ENCODE measurements at regions not wholly inside any gene's neighbourhood (a gene's known extent, or its start where the extent isn't known, plus 50 kb on each side); places are given as distances from the start of the nearest gene placed in this dataset.

DNA sequence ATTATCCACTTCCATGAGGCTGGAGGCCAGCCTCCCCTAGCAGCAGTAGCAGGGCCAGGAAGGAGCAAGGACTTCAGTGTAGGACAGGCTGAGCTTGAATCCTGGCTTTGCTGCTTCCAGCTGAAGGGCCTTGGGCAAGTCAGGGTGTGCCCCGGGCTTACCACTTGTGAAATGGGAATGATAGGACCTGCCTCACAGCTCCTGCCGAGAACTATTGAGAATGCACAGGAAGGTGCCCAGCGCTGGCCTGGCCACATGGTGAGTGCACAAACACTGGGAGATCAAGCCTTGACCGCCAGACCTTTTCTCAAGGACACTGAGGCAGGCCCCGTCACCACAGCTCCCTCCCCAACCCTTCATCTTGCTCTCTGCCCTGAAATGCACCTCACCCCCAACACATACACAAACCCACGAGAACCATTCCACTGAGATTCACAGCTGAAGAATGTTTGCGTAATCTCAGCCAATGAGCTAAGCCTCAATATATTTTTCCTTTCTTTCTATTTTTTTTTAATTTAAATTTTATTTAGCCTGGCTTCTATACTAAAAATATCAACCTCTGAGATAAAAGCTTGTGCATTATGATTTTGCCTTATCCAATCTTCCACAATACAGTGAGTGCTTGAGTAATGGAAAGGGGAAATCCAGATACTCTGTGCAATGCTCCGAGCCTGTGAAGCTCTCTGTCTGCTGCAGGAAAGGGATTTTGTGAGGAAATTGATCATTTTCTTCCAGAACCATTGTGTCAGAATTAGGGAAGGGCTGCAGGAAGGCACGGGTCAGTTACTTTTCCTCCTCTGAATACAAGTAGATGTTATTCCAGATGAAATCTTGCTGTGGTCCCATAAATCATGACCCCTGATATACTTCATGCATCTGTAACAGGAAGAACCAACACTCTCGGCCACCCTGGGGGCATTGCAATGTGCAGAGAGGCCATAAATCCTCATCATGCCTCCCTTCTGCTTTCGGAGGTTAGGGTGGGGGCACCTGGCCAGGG, 193.9 kb downstream of the TLE3 start:
- intact Hi-C loops (cut with DNase I; ENCODE audit: low total_unique reads): no loop called here
- Histone ChIP-seq H3K27me3 (no peaks in the 10 kb centered on the region), H3K4me3 (no peak overlapping the region)

DNA sequence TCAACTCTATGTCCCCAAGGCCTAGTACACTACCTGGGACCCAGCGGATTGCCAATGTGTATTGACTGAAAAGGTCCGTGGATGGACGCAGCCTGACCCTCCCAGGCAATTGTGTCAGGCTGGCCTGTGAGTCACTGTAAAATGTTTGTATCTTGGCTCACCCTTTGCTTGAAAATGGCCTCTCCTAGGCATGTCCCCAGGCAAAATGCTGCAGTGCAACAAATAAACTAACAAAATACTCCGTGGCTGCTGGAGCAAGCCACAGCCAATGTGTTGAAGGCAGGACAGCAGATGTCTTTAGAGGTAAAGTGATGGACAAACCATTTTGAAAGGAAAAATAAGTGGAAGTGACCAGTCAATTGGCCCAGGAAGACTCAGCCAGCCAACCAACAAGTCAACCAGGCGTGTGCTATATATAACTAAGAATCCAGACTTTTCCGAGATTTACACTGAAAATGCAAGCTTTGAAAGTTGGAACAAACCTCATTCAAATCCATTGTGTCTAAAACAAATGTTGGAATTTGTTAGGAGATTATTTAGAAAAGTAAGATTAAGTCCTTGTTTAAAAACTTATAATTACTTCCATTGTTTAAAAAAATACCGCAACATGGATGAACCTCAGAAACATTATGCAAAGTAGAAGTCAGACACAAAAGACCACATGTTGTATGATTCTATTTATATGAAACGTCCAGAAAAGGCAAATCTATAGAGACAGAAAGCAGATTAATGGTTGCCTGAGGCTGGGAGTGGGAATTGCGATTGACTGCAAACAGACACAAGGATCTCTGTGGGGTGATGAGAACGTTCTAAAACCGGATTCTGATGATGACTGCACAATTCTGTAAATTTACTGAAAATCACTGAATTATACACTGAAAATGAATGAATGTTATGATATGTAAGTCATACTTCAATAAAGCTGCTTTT, 191.2 kb downstream of the TLE3 start:
- Histone ChIP-seq H3K27ac (no peak overlapping the region), H3K27me3 (no peaks in the 10 kb centered on the region), H3K36me3 (no peaks in the 10 kb centered on the region), H3K4me1 (no peaks in the 10 kb centered on the region), H3K4me3 (no peak overlapping the region), H3K9me3 (no peaks in the 10 kb centered on the region)
- intact Hi-C loops (cut with DNase I; ENCODE audit: low total_unique reads): no loop called here
- TF ChIP-seq, protein P1, sequence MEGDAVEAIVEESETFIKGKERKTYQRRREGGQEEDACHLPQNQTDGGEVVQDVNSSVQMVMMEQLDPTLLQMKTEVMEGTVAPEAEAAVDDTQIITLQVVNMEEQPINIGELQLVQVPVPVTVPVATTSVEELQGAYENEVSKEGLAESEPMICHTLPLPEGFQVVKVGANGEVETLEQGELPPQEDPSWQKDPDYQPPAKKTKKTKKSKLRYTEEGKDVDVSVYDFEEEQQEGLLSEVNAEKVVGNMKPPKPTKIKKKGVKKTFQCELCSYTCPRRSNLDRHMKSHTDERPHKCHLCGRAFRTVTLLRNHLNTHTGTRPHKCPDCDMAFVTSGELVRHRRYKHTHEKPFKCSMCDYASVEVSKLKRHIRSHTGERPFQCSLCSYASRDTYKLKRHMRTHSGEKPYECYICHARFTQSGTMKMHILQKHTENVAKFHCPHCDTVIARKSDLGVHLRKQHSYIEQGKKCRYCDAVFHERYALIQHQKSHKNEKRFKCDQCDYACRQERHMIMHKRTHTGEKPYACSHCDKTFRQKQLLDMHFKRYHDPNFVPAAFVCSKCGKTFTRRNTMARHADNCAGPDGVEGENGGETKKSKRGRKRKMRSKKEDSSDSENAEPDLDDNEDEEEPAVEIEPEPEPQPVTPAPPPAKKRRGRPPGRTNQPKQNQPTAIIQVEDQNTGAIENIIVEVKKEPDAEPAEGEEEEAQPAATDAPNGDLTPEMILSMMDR (IDR thresholded peaks at IDR 0.05): no peak
- TF ChIP-seq POLR2AphosphoS5 (IDR thresholded peaks at IDR 0.05) (no peak), POLR2A (IDR thresholded peaks at IDR 0.05) (no peak)
- DNase-seq (ENCODE audit: low spot score in 2 of 2): no peak

More for the DNA sequence above, 193.9 kb downstream of the TLE3 start:
- H3K4me1 ChIP-seq: no peaks in the 10 kb centered on the region
- no peak overlapping the region for H3K27ac ChIP-seq
- DNase-seq (ENCODE audit: low spot score in 2 of 2): no peak
- TF ChIP-seq, protein P1 (IDR thresholded peaks at IDR 0.05): no peak
- TF ChIP-seq POLR2A (IDR thresholded peaks at IDR 0.05) (no peak), POLR2AphosphoS5 (IDR thresholded peaks at IDR 0.05) (no peak)
- no peaks in the 10 kb centered on the region for H3K36me3 ChIP-seq
- no peaks in the 10 kb centered on the region for H3K9me3 ChIP-seq

DNA sequence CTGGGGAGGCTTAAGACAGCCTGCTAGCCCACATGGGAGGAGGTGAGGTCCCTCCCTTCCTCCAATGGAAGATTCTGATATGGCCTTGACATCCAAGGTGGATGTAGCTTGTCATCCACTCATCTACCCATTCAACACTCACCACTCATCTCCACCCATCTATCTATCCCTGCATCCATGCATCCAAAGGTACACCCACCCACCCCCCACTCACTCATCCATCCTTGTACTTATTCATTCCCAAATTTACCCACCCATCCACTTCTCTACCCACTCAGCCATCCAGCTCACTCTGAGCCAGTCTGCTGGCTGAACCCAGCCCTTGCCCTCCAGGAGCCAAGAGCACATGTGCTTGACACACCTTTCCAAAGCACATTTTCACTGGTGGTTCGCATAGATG, 189.7 kb downstream of the TLE3 start:
- intact Hi-C loops (cut with DNase I; ENCODE audit: low total_unique reads): no loop called here
- H3K4me3 ChIP-seq: no peak overlapping the region

DNA sequence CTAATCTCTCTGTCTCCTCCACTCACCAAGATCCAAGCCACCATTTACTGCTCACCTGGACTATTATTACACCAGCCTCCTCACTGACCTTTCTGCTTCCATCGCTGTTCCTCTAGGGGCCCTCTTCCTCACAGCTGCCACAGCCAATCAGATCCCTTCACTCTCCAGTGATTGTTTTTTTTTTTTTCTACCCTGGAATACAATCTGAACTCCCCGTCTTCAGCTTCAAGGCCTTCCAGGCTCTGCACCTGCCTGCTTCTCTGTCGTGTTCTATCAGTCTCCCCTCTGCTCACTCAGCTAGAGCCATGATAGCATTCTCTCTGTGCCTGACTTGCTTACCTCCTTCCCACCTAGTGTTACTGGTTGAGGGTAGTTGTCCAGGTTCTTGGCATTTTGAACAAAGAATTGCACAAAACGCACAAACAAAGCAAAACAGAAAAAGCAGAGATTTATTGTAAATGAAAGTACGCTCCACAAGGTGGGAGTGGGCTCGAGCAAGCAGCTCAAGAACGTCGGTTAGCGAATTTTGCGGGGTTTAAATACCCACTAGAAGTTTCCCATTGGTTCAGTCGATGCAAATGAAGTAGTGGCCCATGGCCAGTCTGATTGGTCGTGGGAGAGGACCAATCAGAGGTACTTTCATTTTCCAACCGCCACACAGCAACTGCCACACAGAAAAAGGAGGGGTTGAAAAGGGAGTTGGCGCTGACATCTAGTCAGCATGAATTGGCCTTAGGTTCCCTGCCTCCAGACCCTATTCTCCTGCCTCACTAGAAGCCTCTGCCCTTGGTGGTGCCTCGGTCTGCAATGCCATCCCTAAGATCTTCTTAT, 188.9 kb downstream of the TLE3 start:
- Histone ChIP-seq H3K27me3 (no peaks in the 10 kb centered on the region), H3K36me3 (no peaks in the 10 kb centered on the region), H3K4me1 (no peaks in the 10 kb centered on the region), H3K4me3 (no peak overlapping the region), H3K27ac (no peak overlapping the region), H3K9me3 (no peaks in the 10 kb centered on the region)
- no peak for TF ChIP-seq POLR2AphosphoS5 (IDR thresholded peaks at IDR 0.05)
- no peak for TF ChIP-seq POLR2A (IDR thresholded peaks at IDR 0.05)
- TF ChIP-seq, protein P1 (IDR thresholded peaks at IDR 0.05): no peak
- intact Hi-C loops (cut with DNase I; ENCODE audit: low total_unique reads): no loop called here
- no peak for DNase-seq (ENCODE audit: low spot score in 2 of 2)

More for the DNA sequence above, 189.7 kb downstream of the TLE3 start:
- H3K36me3 ChIP-seq: no peaks in the 10 kb centered on the region
- TF ChIP-seq POLR2A (IDR thresholded peaks at IDR 0.05): no peak
- TF ChIP-seq, protein P1 (IDR thresholded peaks at IDR 0.05): no peak
- TF ChIP-seq POLR2AphosphoS5 (IDR thresholded peaks at IDR 0.05): no peak
- DNase-seq (ENCODE audit: low spot score in 2 of 2): no peak
- no peaks in the 10 kb centered on the region for H3K9me3 ChIP-seq
- no peaks in the 10 kb centered on the region for H3K4me1 ChIP-seq
- H3K27ac ChIP-seq: no peak overlapping the region
- no peaks in the 10 kb centered on the region for H3K27me3 ChIP-seq
